OCI-LY1 (cell line): ENCODE measurements at regions not wholly inside any gene's neighbourhood (a gene's known extent, or its start where the extent isn't known, plus 50 kb on each side); places are given as distances from the start of the nearest gene placed in this dataset.

Experiments used
- H2AFZ ChIP-seq: fragments of 200-600 bp; sonication (generic), shearing (Covaris generic); 2 replicates; pipeline ENCODE4 v1.6.0; 2014; ENCODE audit warnings: antibody characterized with exemption, mild to moderate bottlenecking, low read length
- H3F3A ChIP-seq: fragments of 200-600 bp; sonication (generic), shearing (Covaris generic); 2 replicates; pipeline ENCODE4 v1.6.0; 2014; ENCODE audit warnings: mild to moderate bottlenecking, antibody characterized with exemption, low read length, moderate library complexity; ENCODE audit not compliant: insufficient read depth
- H3K27ac ChIP-seq: fragments of 200-600 bp; sonication (generic); 2 replicates; pipeline ENCODE4 v1.5.1; 2014; ENCODE audit warnings: low read length, mixed run types, mild to moderate bottlenecking, low read depth; ENCODE audit not compliant: poor library complexity, severe bottlenecking
- H3K27me3 ChIP-seq: fragments of 200-600 bp; sonication (generic); 2 replicates; pipeline ENCODE4 v1.6.0; 2014; ENCODE audit warnings: antibody characterized with exemption, mild to moderate bottlenecking, low read length, moderate library complexity; ENCODE audit not compliant: insufficient read depth
- H3K36me3 ChIP-seq: fragments of 200-600 bp; sonication (generic); 2 replicates; pipeline ENCODE4 v1.6.1; 2014; ENCODE audit warnings: mild to moderate bottlenecking, antibody characterized with exemption, low read length, moderate library complexity, mixed read lengths; ENCODE audit not compliant: insufficient read depth
- H3K4me1 ChIP-seq: fragments of 200-600 bp; sonication (generic); 2 replicates; pipeline ENCODE4 v1.5.1; 2014; ENCODE audit warnings: mild to moderate bottlenecking, low read length, moderate library complexity; ENCODE audit not compliant: insufficient read depth, severe bottlenecking
- H3K4me2 ChIP-seq: fragments of 200-600 bp; sonication (generic), shearing (Covaris generic); 2 replicates; pipeline ENCODE4 v1.6.1; 2014; ENCODE audit warnings: low read length
- H3K4me3 ChIP-seq: fragments of 200-600 bp; sonication (generic); 2 replicates; pipeline ENCODE4 v1.5.1; 2014; ENCODE audit warnings: low read length, low read depth, mild to moderate bottlenecking, mixed read lengths; ENCODE audit not compliant: poor library complexity, severe bottlenecking
- H3K79me2 ChIP-seq: fragments of 200-600 bp; shearing (Covaris generic); 2 replicates; pipeline ENCODE4 v1.6.1; 2016; ENCODE audit warnings: mixed run types, low read length, mixed read lengths; ENCODE audit not compliant: insufficient read depth
- H3K9ac ChIP-seq: fragments of 200-600 bp; sonication (generic), shearing (Covaris generic); 2 replicates; pipeline ENCODE4 v1.6.1; 2014; ENCODE audit warnings: mild to moderate bottlenecking, low read length, mixed read lengths
- H3K9me2 ChIP-seq: fragments of 200-600 bp; sonication (generic), shearing (Covaris generic); 2 replicates; pipeline ENCODE4 v1.6.1; 2014; ENCODE audit warnings: low read depth, mild to moderate bottlenecking, low read length, mixed read lengths
- H3K9me3 ChIP-seq: fragments of 200-600 bp; shearing (Covaris generic); 2 replicates; pipeline ENCODE4 v1.6.1; 2014; ENCODE audit warnings: low read length, mixed read lengths
- H4K20me1 ChIP-seq: fragments of 200-600 bp; sonication (generic), shearing (Covaris generic); 2 replicates; pipeline ENCODE4 v1.6.0; 2016; ENCODE audit warnings: mild to moderate bottlenecking, low read length; ENCODE audit not compliant: insufficient read depth
- CTCF ChIP-seq: fragments of 200-600 bp; sonication (generic), shearing (Covaris generic); IDR thresholded peaks from 2 replicates; pipeline ENCODE4 v1.5.1; 2017; ENCODE audit warnings: mild to moderate bottlenecking, antibody characterized with exemption, low read length, moderate library complexity, mixed read lengths
- EZH2 ChIP-seq: fragments of 200-600 bp; sonication (generic), shearing (Covaris generic); IDR thresholded peaks from 2 replicates; pipeline ENCODE4 v1.8.0; 2017; ENCODE audit warnings: borderline replicate concordance, mixed run types, mild to moderate bottlenecking, antibody characterized with exemption, low read length, moderate library complexity, mixed read lengths

GRCh38 chr2:22944143-22944542 is 440.8 kb upstream of the KLHL29 start:
- Histone ChIP-seq H3K4me3 (no peak overlapping the region), H3K9ac (no peak overlapping the region), H3K36me3 (no peaks in the 10 kb centered on the region), H3K27me3 (no peaks in the 10 kb centered on the region), H4K20me1 (no peaks in the 10 kb centered on the region), H3K4me1 (no peaks in the 10 kb centered on the region), H3F3A (no peaks in the 10 kb centered on the region), H2AFZ (no peak overlapping the region), H3K9me3 (no peaks in the 10 kb centered on the region), H3K4me2 (no peak overlapping the region), H3K27ac (no peak overlapping the region), H3K9me2 (no peaks in the 10 kb centered on the region), H3K79me2 (no peaks in the 10 kb centered on the region)
- no peak for TF ChIP-seq EZH2
- TF ChIP-seq CTCF = no peak

GRCh38 chr2:22946553-22946952 is 438.4 kb upstream of the KLHL29 start:
- no peak for TF ChIP-seq CTCF
- no peak for TF ChIP-seq EZH2
- Histone ChIP-seq H3K9me3 (no peaks in the 10 kb centered on the region), H3K79me2 (no peaks in the 10 kb centered on the region), H3K4me3 (no peak overlapping the region), H3K4me2 (no peak overlapping the region), H3K9me2 (no peaks in the 10 kb centered on the region), H2AFZ (no peak overlapping the region), H3F3A (no peaks in the 10 kb centered on the region), H3K36me3 (no peaks in the 10 kb centered on the region), H4K20me1 (no peaks in the 10 kb centered on the region), H3K27ac (no peak overlapping the region), H3K9ac (no peak overlapping the region), H3K4me1 (no peaks in the 10 kb centered on the region), H3K27me3 (no peaks in the 10 kb centered on the region)

GRCh38 chr2:22947741-22948140 is 437.2 kb upstream of the KLHL29 start:
- Histone ChIP-seq H3K9me3 (no peaks in the 10 kb centered on the region), H3F3A (no peaks in the 10 kb centered on the region), H3K4me1 (no peaks in the 10 kb centered on the region), H3K79me2 (no peaks in the 10 kb centered on the region), H2AFZ (no peak overlapping the region), H3K9me2 (no peaks in the 10 kb centered on the region), H3K27me3 (no peaks in the 10 kb centered on the region), H3K36me3 (no peaks in the 10 kb centered on the region), H4K20me1 (no peaks in the 10 kb centered on the region), H3K9ac (no peak overlapping the region), H3K4me3 (no peak overlapping the region), H3K27ac (no peak overlapping the region), H3K4me2 (no peak overlapping the region)
- TF ChIP-seq CTCF = no peak
- TF ChIP-seq EZH2 = no peak
